ENCODE measurements at regions not wholly inside any gene's neighbourhood (a gene's known extent, or its start where the extent isn't known, plus 50 kb on each side); places are given as distances from the start of the nearest gene placed in this dataset.

- peaks cover 2% of the 10 kb centered on the region for H3K27me3 Mint-ChIP-seq
- H3K27ac Mint-ChIP-seq, result no peak overlapping the region
- H3K36me3 Mint-ChIP-seq (ENCODE audit: insufficient read depth), result no peaks in the 10 kb centered on the region
- H3K4me3 Mint-ChIP-seq (ENCODE audit: low read depth), result no peak overlapping the region
- no peaks in the 10 kb centered on the region for H3K4me1 Mint-ChIP-seq (ENCODE audit: low read depth)
- no peak for DNase-seq (ENCODE audit: low spot score, unreplicated experiment)
- no peaks in the 10 kb centered on the region for H3K9me3 Mint-ChIP-seq (ENCODE audit: low read depth)
- no peak for TF ChIP-seq CTCF (IDR thresholded peaks at IDR 0.05; ENCODE audit: unreplicated experiment)
These were observed 1387.1 kb upstream of the TMEM132C start for GRCh38 chr12:126879842-126880241.

GRCh38 chr12:126883697-126884096 is 1383.3 kb upstream of the TMEM132C start:
- Mint-ChIP-seq H3K4me3 (ENCODE audit: low read depth) (no peak overlapping the region), H3K27ac (no peak overlapping the region), H3K27me3 (no peaks in the 10 kb centered on the region), H3K36me3 (ENCODE audit: insufficient read depth) (no peaks in the 10 kb centered on the region), H3K9me3 (ENCODE audit: low read depth) (no peaks in the 10 kb centered on the region), H3K4me1 (ENCODE audit: low read depth) (no peaks in the 10 kb centered on the region)
- no peak for TF ChIP-seq CTCF (IDR thresholded peaks at IDR 0.05; ENCODE audit: unreplicated experiment)
- no peak for DNase-seq (ENCODE audit: low spot score, unreplicated experiment)

DNA sequence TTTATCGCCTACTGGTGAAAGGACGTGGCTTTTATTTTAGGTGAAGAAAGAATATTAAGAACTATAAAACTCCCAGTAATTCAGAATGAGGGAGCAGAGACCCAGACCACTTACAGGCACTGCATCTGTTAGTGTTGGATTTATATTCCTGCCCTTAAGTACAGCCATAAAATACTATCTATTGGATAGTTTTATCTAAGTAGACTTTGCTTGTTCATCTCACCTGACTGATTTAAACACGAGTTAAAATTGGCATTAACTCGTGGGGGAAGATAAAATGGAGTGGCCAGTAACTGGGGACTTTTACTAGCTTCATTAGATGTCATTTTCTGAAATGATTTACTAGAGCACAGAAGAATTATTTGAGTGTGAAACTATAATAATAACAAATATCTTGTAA is 1377.5 kb upstream of the TMEM132C start:
- Mint-ChIP-seq H3K27me3 (peaks cover 5% of the 10 kb centered on the region), H3K36me3 (ENCODE audit: insufficient read depth) (no peaks in the 10 kb centered on the region), H3K4me3 (ENCODE audit: low read depth) (no peak overlapping the region), H3K27ac (no peak overlapping the region), H3K4me1 (ENCODE audit: low read depth) (no peaks in the 10 kb centered on the region), H3K9me3 (ENCODE audit: low read depth) (peaks cover 7% of the 10 kb centered on the region)
- no peak for TF ChIP-seq CTCF (IDR thresholded peaks at IDR 0.05; ENCODE audit: unreplicated experiment)
- no peak for DNase-seq (ENCODE audit: low spot score, unreplicated experiment)

DNA sequence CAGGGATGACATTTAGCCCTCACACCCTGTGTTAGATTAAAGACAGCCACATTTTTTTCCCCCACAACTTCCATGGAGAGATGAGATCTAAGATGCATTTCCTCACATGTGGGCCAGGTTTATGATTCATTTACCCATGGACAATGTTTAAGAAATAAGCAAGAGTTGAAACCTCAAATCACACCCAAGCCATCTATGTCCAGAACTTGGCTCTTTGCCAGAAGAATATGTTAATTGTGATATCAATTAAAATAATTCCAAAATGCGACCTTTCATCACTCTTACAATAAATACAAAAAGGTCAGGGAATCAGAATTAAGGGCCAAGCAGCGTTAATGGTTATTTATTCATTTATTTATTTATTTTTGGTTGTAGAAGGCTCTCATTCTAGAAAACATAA is 1376.9 kb upstream of the TMEM132C start:
- TF ChIP-seq CTCF (IDR thresholded peaks at IDR 0.05; ENCODE audit: unreplicated experiment), result no peak
- no peak for DNase-seq (ENCODE audit: low spot score, unreplicated experiment)
- Mint-ChIP-seq H3K4me1 (ENCODE audit: low read depth) (peaks cover 2% of the 10 kb centered on the region), H3K27me3 (peaks cover 5% of the 10 kb centered on the region), H3K4me3 (ENCODE audit: low read depth) (no peak overlapping the region), H3K27ac (no peak overlapping the region), H3K36me3 (ENCODE audit: insufficient read depth) (no peaks in the 10 kb centered on the region), H3K9me3 (ENCODE audit: low read depth) (peaks cover 8% of the 10 kb centered on the region)

GRCh38 chr12:126891789-126892188 is 1375.2 kb upstream of the TMEM132C start:
- Mint-ChIP-seq H3K27me3 (peaks cover 5% of the 10 kb centered on the region), H3K27ac (no peak overlapping the region), H3K4me1 (ENCODE audit: low read depth) (peaks cover 3% of the 10 kb centered on the region), H3K9me3 (ENCODE audit: low read depth) (peaks cover 11% of the 10 kb centered on the region), H3K4me3 (ENCODE audit: low read depth) (no peak overlapping the region), H3K36me3 (ENCODE audit: insufficient read depth) (no peaks in the 10 kb centered on the region)
- TF ChIP-seq CTCF (IDR thresholded peaks at IDR 0.05; ENCODE audit: unreplicated experiment), result no peak
- no peak for DNase-seq (ENCODE audit: low spot score, unreplicated experiment)

Data from progenitor cell of endocrine pancreas (in vitro differentiated cells).